Panc1 (cell line): ENCODE measurements at regions not wholly inside any gene's neighbourhood (a gene's known extent, or its start where the extent isn't known, plus 50 kb on each side); places are given as distances from the start of the nearest gene placed in this dataset.

Source experiments
- ATAC-seq: fragments of 200-7000 bp; cut with Tn5 transposase; 2 replicates; pipeline ENCODE4 v1.9.1; 2020; ENCODE audit warnings: mild to moderate bottlenecking, moderate library complexity
- BruUV-seq: library from RNA; stranded (reverse); fragments of 400-500 nt; replicated peaks from 2 replicates; lab custom pipeline; 2021; lab: Mats Ljungman, UMichigan
- CTCF ChIA-PET: fragments of 300-600 bp; sonication (Branson Sonifier 250); formaldehyde crosslinking; loops from one replicate; lab custom pipeline; 2022; ENCODE audit warnings: antibody characterized with exemption; lab: Charles Lee
- POLR2A ChIA-PET: fragments of 300-600 bp; sonication (Branson Sonifier 250); formaldehyde crosslinking; loops from one replicate; lab custom pipeline; 2022; ENCODE audit warnings: antibody characterized with exemption; lab: Charles Lee
- DNase-seq: peaks from one replicate; pipeline ENCODE4 v3.0.0-alpha.2; 2010; ENCODE audit warnings: low read depth, low spot score
- H3K27ac ChIP-seq: 2 replicates; pipeline ENCODE4 v1.5.1; 2011; ENCODE audit warnings: mild to moderate bottlenecking, low read length, inconsistent platforms
- H3K27me3 ChIP-seq: fragments of 200-500 bp; sonication (Bioruptor generic); 2 replicates; pipeline ENCODE4 v1.6.0; 2014; ENCODE audit warnings: low read length, inconsistent platforms; ENCODE audit not compliant: control insufficient read depth, insufficient read depth
- H3K36me3 ChIP-seq: fragments of 200-500 bp; sonication (Bioruptor generic); 2 replicates; pipeline ENCODE4 v1.5.1; 2014; ENCODE audit warnings: inconsistent platforms, mild to moderate bottlenecking, low read length, moderate library complexity; ENCODE audit not compliant: control insufficient read depth, insufficient read depth
- H3K4me1 ChIP-seq: 2 replicates; pipeline ENCODE4 v1.5.1; 2011; ENCODE audit warnings: inconsistent platforms, mild to moderate bottlenecking, low read length, moderate library complexity; ENCODE audit not compliant: control insufficient read depth, insufficient read depth
- H3K4me3 ChIP-seq, 2 experiments: 2 replicates each; pipeline ENCODE4 v1.5.1; 2011 to 2012; ENCODE audit warnings: low read depth in 2 of 2, low read length in 2 of 2, mild to moderate bottlenecking in 2 of 2, inconsistent platforms in 1 of 2, moderate library complexity in 1 of 2
- H3K9me3 ChIP-seq: fragments of 200-500 bp; sonication (Bioruptor generic); 2 replicates; pipeline ENCODE4 v1.5.1; 2014; ENCODE audit warnings: low read depth, mild to moderate bottlenecking, inconsistent platforms, low read length, moderate library complexity; ENCODE audit not compliant: control insufficient read depth, insufficient read depth
- CTCF ChIP-seq: fragments of 450-650 bp; IDR thresholded peaks from 2 replicates; pipeline ENCODE4 v1.5.1; 2017; ENCODE audit warnings: mild to moderate bottlenecking
- POLR2AphosphoS5 ChIP-seq: IDR thresholded peaks from 2 replicates; pipeline ENCODE4 v1.6.1; 2012; ENCODE audit warnings: mild to moderate bottlenecking, low read depth, low read length, moderate library complexity
- REST ChIP-seq, 2 experiments: IDR thresholded peaks; 2 replicates each; pipeline ENCODE4 v1.6.1; 2011 to 2012; ENCODE audit warnings: low read depth in 2 of 2, control low read depth in 1 of 2, low read length in 1 of 2, mild to moderate bottlenecking in 1 of 2, moderate library complexity in 1 of 2; ENCODE audit not compliant: insufficient read depth in 1 of 2
- SIN3A ChIP-seq: IDR thresholded peaks from 2 replicates; pipeline ENCODE4 v1.6.1; 2012; ENCODE audit warnings: low read depth, mild to moderate bottlenecking, low read length, moderate library complexity, borderline replicate concordance; ENCODE audit not compliant: insufficient read depth
- TCF7L2 ChIP-seq: IDR thresholded peaks from 2 replicates; pipeline ENCODE4 v1.6.1; 2011; ENCODE audit warnings: mild to moderate bottlenecking, low read depth, low read length, inconsistent platforms
- in situ Hi-C: cut with HindIII; loops from 2 replicates; pipeline ENCODE4 v1.10.0; 2016; ENCODE audit warnings: low sequenced_read_pairs, low pct_unique_long_range_greater_than_20kb
- intact Hi-C: fragments of 100-400 bp; cut with micrococcal nuclease; formaldehyde crosslinking; loops from one replicate; pipeline ENCODE4 v1.10.0; 2022; ENCODE audit not compliant: unreplicated experiment

- in situ Hi-C loops, result no loop called here
Measured at GRCh38 chr3:163138258-163138657, 1641.7 kb downstream of the OTOL1 start.

GRCh38 chr3:163132111-163132510 is 1635.5 kb downstream of the OTOL1 start:
- ATAC-seq (no peak), DNase-seq (no peak)
- Histone ChIP-seq H3K27ac (no peak overlapping the region), H3K9me3 (no peaks in the 10 kb centered on the region), H3K4me3 (no peak overlapping the region), H3K36me3 (no peaks in the 10 kb centered on the region), H3K4me1 (no peaks in the 10 kb centered on the region), H3K27me3 (no peaks in the 10 kb centered on the region)
- in situ Hi-C loops (no loop called here), intact Hi-C loops (no loop called here)
- no TSS peak for BruUV-seq
- TF ChIP-seq REST (IDR thresholded peaks at IDR 0.05; ENCODE audit: insufficient read depth in 1 of 2, low read depth in 2 of 2, low read length in 1 of 2), result no peak
- no peak for TF ChIP-seq POLR2AphosphoS5
- no peak for TF ChIP-seq CTCF
- no peak for TF ChIP-seq SIN3A
- ChIA-PET POLR2A (no interaction called here), CTCF (no interaction called here)

More at GRCh38 chr3:163138258-163138657, 1641.7 kb downstream of the OTOL1 start:
- H3K27ac ChIP-seq, result no peak overlapping the region
- no peaks in the 10 kb centered on the region for H3K27me3 ChIP-seq
- ChIA-PET POLR2A (no interaction called here), CTCF (no interaction called here)
- DNase-seq, result no peak
- H3K4me3 ChIP-seq, result no peak overlapping the region
- no peaks in the 10 kb centered on the region for H3K9me3 ChIP-seq
- intact Hi-C loops, result no loop called here
- no peak for ATAC-seq
- no peaks in the 10 kb centered on the region for H3K36me3 ChIP-seq
- no peak for TF ChIP-seq CTCF
- TF ChIP-seq TCF7L2, result no peak
- no peak for TF ChIP-seq POLR2AphosphoS5
- TF ChIP-seq SIN3A, result no peak
- no peaks in the 10 kb centered on the region for H3K4me1 ChIP-seq
- BruUV-seq, result no TSS peak

- DNase-seq (no peak), ATAC-seq (no peak)
- no TSS peak for BruUV-seq
- Histone ChIP-seq H3K36me3 (no peaks in the 10 kb centered on the region), H3K9me3 (no peaks in the 10 kb centered on the region), H3K4me1 (no peaks in the 10 kb centered on the region), H3K4me3 (no peak overlapping the region), H3K27ac (no peak overlapping the region), H3K27me3 (no peaks in the 10 kb centered on the region)
- CTCF ChIA-PET, result no interaction called here
- in situ Hi-C loops (no loop called here), intact Hi-C loops (no loop called here)
- TF ChIP-seq TCF7L2 (no peak), REST (IDR thresholded peaks at IDR 0.05; ENCODE audit: insufficient read depth in 1 of 2, low read depth in 2 of 2, low read length in 1 of 2) (no peak), POLR2AphosphoS5 (no peak)
- POLR2A ChIA-PET, result no interaction called here
Measured at GRCh38 chr3:163129287-163129686, 1632.7 kb downstream of the OTOL1 start.
